COLO829 (cell line): ENCODE measurements at regions not wholly inside any gene's neighbourhood (a gene's known extent, or its start where the extent isn't known, plus 50 kb on each side); places are given as distances from the start of the nearest gene placed in this dataset.

Experiments used
- DNase-seq: peaks from one replicate; pipeline ENCODE4 v3.0.0; 2012; ENCODE audit warnings: low spot score

DNA sequence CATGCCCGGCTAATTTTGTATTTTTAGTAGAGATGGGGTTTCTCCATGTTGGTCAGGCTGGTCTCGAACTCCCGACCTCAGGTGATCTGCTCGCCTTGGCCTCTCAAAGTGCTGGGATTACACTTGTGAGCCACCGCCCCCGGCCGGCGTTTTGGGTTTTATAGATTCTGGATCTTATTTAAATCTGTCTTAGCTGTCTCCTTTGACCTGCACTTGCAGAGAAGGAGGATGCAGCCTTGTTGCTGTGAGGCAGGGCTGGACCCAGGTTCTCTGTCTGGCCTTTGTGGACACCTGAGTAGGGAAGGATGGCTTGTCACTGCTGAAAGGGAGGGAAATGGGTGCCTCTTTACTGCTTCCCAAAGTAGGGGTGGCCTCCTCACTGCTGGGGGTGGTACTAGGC lies 83.0 kb upstream of the HS6ST1 start:
- DNase-seq = no peak

DNA sequence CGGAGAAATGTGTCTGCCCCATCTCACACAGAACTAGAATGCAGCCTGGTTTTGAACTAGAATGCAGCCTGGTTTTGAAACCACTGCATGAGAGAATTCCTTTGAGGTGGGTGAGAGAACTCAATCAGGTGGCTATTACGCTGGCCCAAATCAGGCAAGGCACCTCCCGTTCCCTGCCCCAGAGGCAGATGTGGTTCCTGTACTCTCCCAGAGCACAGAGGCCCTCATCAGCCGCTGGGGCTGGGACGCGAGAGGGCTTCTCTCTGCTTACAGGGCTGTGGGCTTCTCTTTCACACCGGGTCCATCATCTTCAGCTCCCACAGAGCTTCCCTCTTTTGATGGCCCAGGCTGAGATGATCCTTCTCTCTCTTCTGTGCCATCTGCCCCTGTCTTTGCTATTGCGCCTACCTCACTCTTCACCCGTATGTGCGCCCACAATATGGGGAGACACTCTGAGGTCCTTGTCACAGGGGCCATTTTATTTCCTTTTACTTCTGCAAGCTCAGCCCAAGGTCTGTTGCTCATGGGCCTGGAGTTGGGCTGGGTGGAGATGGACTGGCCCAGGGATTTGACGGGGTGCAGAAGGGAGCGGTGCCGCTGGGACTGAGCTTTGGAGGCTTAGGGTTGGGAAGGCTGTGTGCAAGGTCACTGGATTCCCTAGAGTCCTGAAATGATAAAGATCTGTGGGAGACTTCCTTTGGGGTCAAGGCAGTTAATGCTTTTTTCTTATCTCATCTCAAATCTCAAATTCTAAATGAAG lies 84.4 kb upstream of the HS6ST1 start:
- no peak for DNase-seq

DNA sequence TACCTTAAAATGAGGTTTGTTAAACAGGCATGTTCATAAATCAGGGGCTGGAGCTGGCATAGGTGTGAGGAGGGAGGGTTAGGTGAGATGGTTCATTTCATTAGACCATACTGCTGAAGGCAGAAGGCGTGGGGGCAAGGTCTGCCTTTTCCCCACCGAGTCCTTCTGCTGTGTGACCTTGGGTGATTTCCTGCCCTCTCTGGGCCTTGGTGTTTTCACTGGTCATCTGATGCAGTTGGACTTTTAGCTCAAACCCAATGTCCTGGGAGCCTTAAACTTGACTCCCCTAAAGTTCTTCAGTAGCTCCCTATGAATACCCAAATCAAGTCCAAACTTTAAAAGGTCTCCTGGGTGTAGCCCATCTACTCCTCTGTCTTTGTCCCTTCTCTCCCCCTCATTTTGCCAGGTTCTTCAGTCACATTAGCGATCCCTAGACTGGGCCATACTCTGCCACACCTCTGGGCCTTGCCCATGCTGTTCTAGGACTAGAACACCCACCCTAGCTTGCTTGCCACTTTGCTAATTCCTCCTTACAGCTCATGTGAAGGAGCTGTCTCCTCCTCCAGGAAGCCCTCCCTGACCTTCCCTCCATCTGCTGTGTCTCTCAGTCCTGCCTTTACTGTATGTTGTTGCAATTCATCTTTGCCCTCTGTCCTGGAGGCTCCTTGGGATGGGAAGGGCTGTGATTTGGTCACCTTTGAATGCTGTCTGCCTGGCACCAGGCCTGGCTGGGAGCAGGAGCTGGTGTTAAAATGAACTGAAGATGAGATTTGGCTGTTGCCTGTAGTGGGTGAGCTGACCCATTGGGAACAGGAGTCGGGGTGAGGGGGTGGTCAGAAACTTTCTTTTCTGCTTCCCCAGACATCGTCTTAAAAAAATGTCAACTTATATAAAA lies 85.4 kb upstream of the HS6ST1 start:
- no peak for DNase-seq

DNA sequence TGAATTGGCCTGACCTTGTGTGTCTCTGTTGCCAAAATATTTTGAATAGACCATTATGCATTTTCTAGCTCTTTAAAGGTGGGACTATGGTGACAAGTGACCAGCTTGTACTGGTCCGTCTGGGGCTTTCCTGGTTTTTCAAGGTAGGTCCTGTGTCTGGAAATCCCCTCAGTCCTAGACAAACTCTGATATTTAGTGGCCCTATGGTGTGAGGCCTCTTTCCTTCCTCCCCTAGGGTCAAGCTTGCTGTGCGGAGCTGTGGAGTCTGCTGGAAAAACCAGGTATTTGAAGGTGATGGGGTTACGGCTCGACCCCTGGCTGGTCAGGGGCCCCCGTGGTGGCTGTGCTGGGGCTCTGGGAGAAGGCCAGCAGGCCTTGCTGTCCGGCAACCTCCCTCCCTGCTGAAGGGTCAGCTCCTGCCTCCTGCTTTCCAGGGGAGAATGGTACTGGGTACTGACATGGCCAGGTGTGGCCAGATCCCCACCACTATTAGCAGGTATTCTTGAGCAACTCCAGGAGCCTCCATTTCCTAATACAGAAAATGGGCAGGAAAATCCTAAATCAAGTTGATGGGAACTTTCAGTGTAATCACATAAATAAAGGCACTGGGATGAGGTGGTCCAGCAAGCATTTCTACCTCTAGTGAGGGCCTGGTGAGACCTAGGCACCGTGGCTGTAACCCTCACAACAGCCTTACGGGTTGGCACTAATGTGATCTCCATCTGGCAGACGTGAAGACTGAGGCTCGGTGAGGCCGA lies 86.2 kb upstream of the HS6ST1 start:
- no peak for DNase-seq

DNA sequence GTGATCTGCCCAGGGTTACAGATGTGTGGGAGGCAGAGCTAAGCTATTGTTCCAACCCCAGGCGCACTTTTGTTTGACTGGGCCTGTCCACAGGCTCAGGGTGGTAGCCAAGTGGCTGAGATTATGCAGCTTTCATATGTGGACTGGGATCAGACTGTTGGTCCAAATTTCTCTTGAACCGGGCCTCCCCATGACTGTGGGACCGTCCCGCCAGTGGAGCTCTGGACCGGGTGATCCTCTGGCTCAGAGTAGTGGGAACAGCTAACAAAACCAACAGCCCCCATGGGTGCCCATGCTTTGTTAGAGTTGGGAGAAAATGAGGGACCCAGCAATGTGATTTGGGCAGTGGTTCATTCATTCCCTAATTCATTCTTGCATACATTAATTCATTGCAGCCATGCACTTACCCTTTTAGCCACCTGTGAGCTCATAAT lies 86.8 kb upstream of the HS6ST1 start:
- no peak for DNase-seq

DNA sequence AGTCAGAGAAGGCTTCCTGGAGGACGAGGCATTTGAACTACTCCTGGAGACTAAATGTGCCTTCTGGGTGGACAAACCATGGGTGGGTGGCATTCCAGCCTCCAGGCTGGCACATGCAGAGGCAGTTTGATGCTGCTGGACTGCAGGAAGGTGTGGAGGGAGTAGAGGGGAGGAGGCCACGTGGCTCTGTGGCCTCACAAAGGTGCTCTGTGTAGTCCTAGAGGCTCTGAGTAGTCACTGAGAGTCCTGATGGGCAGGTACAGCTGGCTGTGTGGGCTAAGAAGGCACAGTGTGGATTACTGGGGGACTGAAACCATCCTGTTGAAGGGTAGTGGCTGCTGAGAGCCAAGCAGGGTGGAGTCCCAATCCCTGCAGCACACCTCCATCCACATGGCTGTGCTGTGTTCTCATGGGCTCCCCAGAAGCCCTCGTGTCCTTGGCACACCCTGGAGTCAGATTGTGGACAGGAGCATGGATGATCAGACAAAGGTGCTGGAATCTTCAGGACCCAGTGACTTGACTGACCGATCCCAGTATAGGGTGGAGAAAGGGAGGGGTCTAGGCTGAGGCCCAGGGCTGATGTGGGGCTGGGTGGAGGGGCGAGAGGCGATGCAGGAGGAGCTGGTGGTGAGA lies 87.4 kb upstream of the HS6ST1 start:
- no peak for DNase-seq

DNA sequence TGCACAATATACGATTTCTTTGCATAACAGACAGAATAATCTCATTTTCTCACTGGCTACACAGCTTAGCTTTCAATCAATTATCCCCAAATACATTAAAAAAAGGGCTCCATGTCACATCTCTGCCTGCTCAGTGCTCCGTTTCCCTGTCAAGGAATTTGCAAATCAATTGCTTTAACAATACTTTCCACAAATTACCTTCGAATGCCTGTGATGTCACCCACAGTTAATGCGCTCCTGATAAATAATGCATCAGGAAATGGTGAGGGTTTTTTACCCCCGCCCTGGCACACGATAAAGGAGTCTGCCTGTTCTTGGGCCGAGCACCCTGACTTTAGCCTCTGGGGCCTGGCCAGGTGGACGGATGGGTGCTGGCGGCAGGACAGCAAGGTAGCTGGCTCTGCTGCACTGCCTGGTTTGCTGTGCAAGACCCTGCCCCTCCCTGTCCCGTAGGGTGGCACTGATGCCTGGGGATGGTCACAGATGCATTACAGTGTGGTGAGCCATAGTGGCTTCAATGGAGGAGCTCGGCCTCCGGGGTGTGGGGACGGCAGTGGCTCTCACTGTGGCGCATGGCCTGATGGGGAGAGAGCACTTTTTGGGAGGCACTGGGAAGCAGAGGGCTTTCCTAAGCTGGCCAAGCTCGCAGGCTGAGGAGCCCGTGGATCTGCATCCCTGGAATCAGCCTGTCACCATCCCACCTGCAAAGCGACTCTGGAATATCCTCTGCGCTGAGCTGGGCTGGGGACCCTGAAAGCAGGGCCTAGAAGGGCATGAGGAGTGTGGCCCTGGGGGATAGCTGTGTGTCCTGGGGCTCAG lies 88.3 kb upstream of the HS6ST1 start:
- no peak for DNase-seq

DNA sequence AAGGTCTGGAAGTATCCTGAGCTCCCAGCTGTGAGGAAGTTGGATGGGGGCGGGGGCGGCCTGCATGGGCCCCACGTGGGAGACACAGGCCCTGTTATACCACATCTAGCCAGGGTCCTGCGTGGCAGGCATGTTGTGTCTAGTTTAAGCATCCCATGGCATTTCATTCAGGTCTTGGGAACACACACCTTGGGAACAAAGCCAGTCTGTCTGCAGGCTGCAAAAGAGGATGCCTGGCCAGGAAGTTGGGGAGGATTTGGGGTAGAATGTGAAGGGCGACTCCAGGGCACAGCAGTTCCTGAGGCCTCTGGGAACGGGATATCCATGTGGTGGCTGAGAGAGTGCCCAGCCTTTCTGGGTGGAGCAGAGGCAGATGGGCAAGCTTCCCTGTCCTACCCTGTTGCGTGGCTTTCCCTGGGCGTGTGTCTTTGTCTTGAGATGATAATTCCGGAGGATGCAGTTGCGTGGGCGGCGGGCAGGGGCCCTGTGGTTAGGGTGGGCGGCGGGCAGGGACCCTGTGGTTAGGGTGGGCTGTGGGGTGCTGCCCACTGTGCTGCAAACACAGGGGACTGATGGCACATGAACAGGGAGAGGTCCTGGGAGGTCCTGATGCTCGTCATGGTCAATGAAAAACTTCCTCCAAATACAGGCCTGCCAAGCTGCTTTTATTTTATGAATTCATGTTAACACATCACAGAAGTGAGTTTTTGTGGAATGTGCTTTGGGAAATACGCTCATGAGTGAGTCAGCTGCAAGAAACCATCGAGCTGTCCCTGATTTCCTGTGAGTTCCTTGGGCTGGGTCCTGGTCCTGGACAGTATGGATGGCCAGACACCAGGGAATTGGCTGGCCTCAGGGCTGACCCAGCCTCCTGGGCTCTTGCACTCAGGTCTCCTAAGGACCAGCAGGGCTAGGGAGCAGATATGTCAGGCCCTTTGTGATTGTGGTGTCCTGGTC lies 90.0 kb upstream of the HS6ST1 start:
- DNase-seq = no peak

DNA sequence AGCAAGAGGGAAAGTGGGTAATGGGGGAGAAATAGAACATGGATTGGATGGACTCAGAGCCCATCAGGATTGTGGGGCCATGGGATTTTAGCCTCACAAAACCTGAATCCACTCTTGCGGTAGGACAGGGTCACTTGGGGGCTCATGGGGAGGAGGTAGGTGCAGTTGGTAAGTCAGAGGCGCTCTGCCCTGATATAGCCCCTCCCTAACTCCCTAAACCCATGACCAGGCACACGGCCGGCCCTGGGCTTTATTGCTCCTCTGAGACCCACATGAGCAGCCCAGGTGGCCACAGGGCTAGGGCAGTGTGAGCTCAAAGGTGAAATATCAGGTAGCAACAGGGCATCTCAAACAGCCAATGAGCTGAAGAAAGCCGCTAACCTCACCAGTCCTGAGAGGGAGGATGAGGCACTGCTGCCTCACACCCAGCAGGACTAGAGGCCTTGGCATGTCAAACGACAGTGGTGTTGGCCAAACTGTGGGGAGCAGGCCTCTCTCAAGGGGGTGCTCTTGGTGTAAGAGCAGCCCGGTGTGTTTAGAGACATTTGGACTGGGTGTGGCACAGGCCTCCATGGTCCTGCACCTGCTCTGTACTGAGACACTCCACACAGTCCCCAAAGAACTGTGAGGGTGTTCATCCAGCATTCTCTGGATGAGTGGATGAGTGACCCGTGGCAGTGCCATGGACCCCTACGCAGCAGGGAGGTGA lies 90.8 kb upstream of the HS6ST1 start:
- no peak for DNase-seq

DNA sequence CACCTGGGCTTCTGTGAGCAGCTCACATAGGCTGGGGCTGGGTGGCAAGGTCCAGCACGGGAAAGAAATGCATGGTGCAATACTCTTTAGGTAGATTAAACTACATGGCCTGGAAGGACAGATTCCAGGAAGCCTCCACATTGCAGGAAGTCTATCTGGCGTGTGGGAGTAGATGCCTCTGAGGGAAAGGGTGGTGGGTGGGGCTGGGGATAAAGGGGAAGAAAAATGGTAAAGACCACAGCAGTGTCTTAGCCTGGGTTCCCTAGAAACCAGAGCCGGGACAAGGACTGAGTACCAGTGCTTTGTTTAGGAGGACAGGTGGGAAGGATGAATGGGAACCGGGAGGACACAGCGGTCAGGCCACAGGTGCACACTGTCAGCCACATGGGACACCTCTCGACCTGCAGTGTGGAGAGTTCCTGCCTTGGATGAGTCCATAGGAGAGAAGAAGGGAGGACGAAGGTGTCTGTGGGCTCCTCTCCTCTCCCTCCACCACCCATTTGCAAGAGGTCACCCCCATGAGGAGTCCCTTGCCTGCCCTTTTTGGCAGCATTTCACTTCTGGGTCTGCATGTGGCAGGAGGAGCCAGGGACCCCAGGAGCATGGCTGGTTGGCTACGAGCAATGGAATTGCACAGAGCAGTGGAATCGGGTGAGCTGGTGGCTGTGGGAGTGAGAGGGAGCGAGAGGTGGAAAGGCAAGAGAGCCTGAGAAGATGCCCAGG lies 91.5 kb upstream of the HS6ST1 start:
- DNase-seq = no peak

DNA sequence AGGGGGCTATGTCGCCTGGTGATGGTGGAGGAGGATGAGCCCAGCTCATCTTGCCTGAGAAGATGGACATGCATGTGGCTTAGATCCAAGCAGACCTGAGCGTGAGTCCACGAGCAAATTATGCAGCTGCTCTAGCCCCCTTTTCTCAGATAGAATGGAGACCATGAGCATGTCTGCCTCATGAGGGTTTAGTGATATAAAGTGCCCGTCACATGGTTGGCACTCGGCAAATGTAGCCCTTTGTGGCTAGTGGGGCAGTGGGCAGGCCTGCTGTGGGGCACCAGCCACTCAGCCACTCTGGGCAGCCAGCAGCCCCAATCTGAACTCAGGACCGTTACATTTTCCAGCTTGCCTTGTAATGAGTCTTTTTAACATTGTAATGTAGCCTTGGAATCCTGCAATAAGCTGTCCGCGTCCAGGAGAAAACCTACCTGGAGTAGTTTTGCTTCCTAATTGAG lies 92.1 kb upstream of the HS6ST1 start:
- DNase-seq = no peak

DNA sequence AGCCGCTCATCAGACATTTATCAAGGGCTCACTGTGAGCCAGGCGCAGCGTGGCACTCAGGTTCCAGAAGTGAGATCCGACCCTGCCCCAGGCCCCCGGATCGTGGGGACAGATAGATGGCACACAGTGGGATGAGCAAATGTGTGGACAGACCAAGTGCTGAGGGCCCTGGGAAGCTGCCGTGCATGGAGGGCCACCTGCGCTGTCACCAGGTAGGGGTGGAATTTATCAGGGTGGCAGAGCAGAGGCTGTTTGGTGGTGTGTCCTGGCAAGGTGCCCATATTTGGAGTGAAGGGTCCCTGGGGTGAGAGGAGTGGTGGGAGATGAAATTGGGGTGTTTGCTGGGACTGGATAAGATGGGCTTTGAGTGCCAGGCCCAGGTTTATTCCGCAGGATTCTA lies 92.8 kb upstream of the HS6ST1 start:
- DNase-seq = no peak

DNA sequence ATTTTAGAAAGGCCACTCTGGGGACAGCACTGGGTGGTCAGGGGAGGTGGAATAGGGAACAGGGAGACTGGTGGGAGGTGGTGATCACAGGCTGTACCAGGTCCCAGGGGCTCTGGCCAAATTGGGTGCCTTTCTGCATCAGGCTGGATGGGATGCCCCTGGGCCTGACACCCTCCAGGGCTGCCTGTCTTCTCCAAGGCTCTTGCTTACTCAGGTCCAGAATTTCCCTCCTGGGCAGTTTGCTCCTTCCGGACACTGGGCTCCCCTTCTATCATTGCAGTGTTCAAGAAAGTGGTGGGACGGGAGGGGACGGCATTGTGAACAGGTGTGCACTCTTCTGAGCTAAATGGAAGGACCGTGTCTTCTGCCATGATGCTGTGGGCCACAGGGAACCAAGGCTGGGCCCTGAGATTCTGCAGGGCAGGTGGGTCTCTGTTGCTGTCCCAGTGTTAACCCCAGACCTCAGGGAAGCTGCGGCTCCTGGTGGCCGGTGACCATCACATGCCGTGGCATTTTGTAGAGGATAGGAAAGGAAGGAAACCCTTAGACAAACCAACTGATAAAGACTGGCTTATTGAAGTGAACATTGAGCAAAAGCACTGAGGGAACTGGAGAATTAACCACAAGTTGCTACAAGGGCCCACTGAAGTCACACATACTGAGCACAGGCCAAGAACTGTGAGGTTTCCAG lies 93.7 kb upstream of the HS6ST1 start:
- no peak for DNase-seq

DNA sequence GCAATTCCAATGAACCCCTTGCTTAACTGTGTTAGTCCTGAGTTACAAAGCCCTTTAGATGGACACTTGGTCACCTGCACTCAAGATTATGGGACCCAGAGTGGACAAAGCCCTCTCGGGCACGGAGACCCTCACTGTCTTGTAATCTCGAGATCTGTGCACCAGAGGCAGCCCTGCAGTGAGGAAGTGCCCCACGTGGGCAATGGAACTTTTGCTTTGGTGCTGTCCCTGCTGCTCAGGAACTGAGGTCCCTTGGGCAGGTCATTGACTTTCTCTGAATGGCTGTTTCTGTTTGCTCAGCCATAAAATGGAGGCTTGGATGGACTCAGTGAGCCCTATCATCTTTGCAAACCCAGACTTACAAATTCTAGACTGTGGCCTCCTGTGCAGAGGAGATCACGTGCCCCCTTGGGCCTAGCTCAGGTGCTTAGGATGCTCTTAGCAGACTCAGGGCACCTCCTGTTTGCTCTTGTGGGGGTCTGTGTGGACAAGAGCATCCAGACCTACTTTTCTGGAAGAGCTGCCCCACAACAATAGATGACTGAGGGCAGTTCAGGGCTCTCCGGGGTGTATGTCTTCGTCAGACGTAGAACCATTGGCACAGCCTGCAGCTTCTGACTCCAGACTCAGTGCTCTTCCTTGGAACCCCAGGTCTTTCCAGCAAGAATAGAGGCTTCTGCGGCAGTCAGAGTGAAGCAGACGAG lies 94.5 kb upstream of the HS6ST1 start:
- no peak for DNase-seq

DNA sequence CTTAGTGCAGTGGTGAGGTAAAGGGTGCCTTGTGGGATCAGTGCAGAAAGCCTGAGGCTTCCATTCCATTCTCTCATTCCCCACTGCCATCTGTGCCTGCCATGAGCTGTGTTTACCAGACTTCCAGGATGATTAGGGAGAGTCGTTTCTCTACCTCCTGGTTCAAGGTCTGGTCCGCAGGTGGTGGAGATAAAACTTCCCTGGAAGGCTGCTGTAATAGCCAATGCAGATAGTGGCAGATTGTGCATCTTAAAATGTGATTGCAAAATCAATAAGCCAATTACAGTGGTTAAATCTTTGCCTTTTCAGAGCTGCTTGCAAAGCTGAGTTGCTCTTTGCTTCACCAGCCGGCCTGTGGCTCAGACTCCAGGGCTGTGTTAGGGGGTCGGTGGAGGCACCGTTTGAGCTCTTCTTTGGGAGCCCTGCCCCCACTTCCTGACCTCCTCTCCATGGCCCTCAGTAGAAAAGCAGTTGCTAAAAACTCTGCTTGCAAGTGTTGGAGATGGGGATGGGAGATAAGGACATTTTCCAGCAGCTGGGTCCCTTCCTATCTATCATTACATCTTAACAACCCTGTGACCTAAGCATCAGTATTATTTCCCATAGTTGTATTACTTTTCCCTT lies 95.2 kb upstream of the HS6ST1 start:
- no peak for DNase-seq

DNA sequence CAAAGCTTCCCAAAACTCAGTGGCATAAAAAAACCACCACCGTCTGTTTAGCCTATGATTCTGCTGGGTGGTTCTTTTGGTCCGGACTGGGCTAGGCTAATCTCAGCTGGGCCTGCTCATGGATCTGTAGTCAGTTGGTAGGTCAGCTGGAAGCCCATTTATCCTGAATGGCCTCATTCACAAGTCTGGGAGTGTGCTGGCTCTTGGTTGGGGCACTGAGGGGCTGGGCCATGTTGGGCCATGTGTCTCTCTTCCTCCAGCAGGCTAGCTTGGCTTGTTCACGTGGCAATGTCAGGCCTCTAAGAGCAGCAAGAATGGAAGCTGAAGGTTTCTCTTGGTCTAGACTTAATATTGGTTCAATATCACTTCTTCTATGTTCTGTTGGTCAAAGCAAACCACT lies 95.7 kb upstream of the HS6ST1 start:
- no peak for DNase-seq
